HepG2 (cell line): ENCODE measurements at regions not wholly inside any gene's neighbourhood (a gene's known extent, or its start where the extent isn't known, plus 50 kb on each side); places are given as distances from the start of the nearest gene placed in this dataset.

ENCODE experiments used
- CREBL2 ChIP-seq: sonication (generic); formaldehyde crosslinking; IDR thresholded peaks from 2 replicates; pipeline ENCODE4 v1.8.1; 2023; ENCODE audit warnings: missing genetic modification reagents, mild to moderate bottlenecking, borderline replicate concordance
- EZH2 ChIP-seq: conservative IDR thresholded peaks from 2 replicates; pipeline ENCODE4 v1.6.1; 2012; ENCODE audit warnings: mild to moderate bottlenecking, low read depth, low read length, moderate library complexity
- MYNN ChIP-seq: sonication (generic); formaldehyde crosslinking; IDR thresholded peaks from 2 replicates; pipeline ENCODE4 v1.4.0; 2020; ENCODE audit warnings: mild to moderate bottlenecking, low read depth, missing genetic modification reagents
- NFYB ChIP-seq: sonication (generic); formaldehyde crosslinking; IDR thresholded peaks from 2 replicates; pipeline ENCODE4 v1.4.0; 2020; ENCODE audit warnings: missing genetic modification reagents
- NR0B2 ChIP-seq: sonication (generic); formaldehyde crosslinking; IDR thresholded peaks from 2 replicates; pipeline ENCODE4 v1.4.0; 2020; ENCODE audit warnings: mild to moderate bottlenecking, missing genetic modification reagents
- SETDB1 ChIP-seq: sonication (generic); formaldehyde crosslinking; IDR thresholded peaks from 2 replicates; pipeline ENCODE4 v1.5.1; 2020; ENCODE audit warnings: missing genetic modification reagents, mild to moderate bottlenecking, borderline replicate concordance
- TBL1XR1 ChIP-seq: fragments of 150-350 bp; IDR thresholded peaks from 2 replicates; pipeline ENCODE4 v1.6.1; 2014; ENCODE audit warnings: borderline replicate concordance, low read length; ENCODE audit not compliant: partially characterized antibody
- TCF7L2 ChIP-seq: IDR thresholded peaks from 2 replicates; pipeline ENCODE4 v1.6.1; 2011; ENCODE audit warnings: mild to moderate bottlenecking, low read depth, low read length, moderate library complexity
- ZNF253 ChIP-seq: sonication (generic); formaldehyde crosslinking; IDR thresholded peaks from 2 replicates; pipeline ENCODE4 v1.8.0; 2022; ENCODE audit warnings: mild to moderate bottlenecking, missing genetic modification reagents, borderline replicate concordance
- ZNF615 ChIP-seq: sonication (generic); formaldehyde crosslinking; IDR thresholded peaks from 2 replicates; pipeline ENCODE4 v1.5.0; 2020; ENCODE audit warnings: mild to moderate bottlenecking, missing genetic modification reagents, borderline replicate concordance
- ZNF660 ChIP-seq: sonication (generic); formaldehyde crosslinking; IDR thresholded peaks from 2 replicates; pipeline ENCODE4 v1.5.1; 2020; ENCODE audit warnings: mild to moderate bottlenecking, low read depth, missing genetic modification reagents, borderline replicate concordance
- ZNF678 ChIP-seq: sonication (generic); formaldehyde crosslinking; IDR thresholded peaks from 2 replicates; pipeline ENCODE4 v1.4.0; 2020; ENCODE audit warnings: mild to moderate bottlenecking, missing genetic modification reagents
- ZNF746 ChIP-seq: sonication (generic); formaldehyde crosslinking; IDR thresholded peaks from 2 replicates; pipeline ENCODE4 v1.8.0; 2022; ENCODE audit warnings: mild to moderate bottlenecking, missing genetic modification reagents
- TF ChIP-seq, protein P1 (sequence below): sonication (generic); formaldehyde crosslinking; IDR thresholded peaks from 2 replicates; pipeline ENCODE4 v1.8.1; 2023; ENCODE audit warnings: mild to moderate bottlenecking, missing genetic modification reagents

GRCh38 chr4:41815473-41815872 lies 66.9 kb upstream of the PHOX2B start:
- no peak for TF ChIP-seq NR0B2
- TF ChIP-seq TCF7L2, result no peak
- no peak for TF ChIP-seq ZNF253
- TF ChIP-seq ZNF746 (CRISPR knock-in tag), result no peak
- TF ChIP-seq EZH2, result no peak
- no peak for TF ChIP-seq CREBL2
- no peak for TF ChIP-seq ZNF660 (CRISPR knock-in tag)
- TF ChIP-seq MYNN (CRISPR knock-in tag), result no peak
- TF ChIP-seq NFYB (CRISPR knock-in tag), result no peak
- no peak for TF ChIP-seq TBL1XR1
- TF ChIP-seq, protein P1, sequence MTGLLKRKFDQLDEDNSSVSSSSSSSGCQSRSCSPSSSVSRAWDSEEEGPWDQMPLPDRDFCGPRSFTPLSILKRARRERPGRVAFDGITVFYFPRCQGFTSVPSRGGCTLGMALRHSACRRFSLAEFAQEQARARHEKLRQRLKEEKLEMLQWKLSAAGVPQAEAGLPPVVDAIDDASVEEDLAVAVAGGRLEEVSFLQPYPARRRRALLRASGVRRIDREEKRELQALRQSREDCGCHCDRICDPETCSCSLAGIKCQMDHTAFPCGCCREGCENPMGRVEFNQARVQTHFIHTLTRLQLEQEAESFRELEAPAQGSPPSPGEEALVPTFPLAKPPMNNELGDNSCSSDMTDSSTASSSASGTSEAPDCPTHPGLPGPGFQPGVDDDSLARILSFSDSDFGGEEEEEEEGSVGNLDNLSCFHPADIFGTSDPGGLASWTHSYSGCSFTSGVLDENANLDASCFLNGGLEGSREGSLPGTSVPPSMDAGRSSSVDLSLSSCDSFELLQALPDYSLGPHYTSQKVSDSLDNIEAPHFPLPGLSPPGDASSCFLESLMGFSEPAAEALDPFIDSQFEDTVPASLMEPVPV (CRISPR knock-in tag), result no peak
- TF ChIP-seq ZNF615 (CRISPR knock-in tag), result no peak
- no peak for TF ChIP-seq SETDB1 (CRISPR knock-in tag)
- TF ChIP-seq ZNF678 (CRISPR knock-in tag), result no peak
